ENCODE measurements at regions not wholly inside any gene's neighbourhood (a gene's known extent, or its start where the extent isn't known, plus 50 kb on each side); places are given as distances from the start of the nearest gene placed in this dataset.

GRCh38 chr3:147141516-147142288 lies 264.6 kb downstream of the ZIC4 start:
- no peak overlapping the region for H3K4me3 ChIP-seq
- no peaks in the 10 kb centered on the region for H3K9me3 ChIP-seq (replicated peaks in 1 of 11)
- TF ChIP-seq Cebpa-rat (IDR thresholded peaks at IDR 0.05): no peak
- no peaks in the 10 kb centered on the region for H4K20me1 ChIP-seq
- no peaks in the 10 kb centered on the region for H3K4me1 ChIP-seq
- H3K36me3 ChIP-seq: no peaks in the 10 kb centered on the region
- H3K4me2 ChIP-seq: no peak overlapping the region
- H3K9ac ChIP-seq: no peak overlapping the region
- H3K27me3 ChIP-seq: no peaks in the 10 kb centered on the region
- no peak overlapping the region for H3K27ac ChIP-seq

DNA sequence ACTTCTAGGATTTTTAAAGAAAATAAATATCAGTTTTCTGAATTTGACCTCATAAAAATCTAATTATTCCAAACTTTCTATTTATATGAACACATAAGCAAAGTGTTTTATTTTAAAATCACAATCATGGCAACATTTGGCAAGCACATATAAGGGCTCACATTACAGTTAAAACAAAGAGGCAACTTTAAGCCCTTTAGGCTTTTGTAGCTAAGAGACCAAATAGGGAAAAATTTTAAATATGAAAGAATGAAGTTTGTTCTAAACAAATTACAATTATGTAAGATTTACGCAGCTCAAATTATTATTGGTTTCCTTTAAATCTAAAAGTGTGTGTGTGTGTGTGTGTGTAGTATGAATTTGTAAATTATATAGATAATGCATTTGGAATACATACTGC lies 267.0 kb downstream of the ZIC4 start:
- Histone ChIP-seq H4K20me1 (no peaks in the 10 kb centered on the region), H3K4me1 (no peaks in the 10 kb centered on the region), H3K4me2 (no peak overlapping the region), H3K4me3 (no peak overlapping the region), H3K9me3 (replicated peaks in 1 of 11) (peaks cover 0 to 14% (median 6%) of the 10 kb centered on the region in 11 experiments; a peak in 5 of 22 replicates), H3K9ac (no peak overlapping the region), H3K27me3 (no peaks in the 10 kb centered on the region), H3K27ac (no peak overlapping the region), H3K36me3 (no peaks in the 10 kb centered on the region)
- no peak for TF ChIP-seq Cebpa-rat (IDR thresholded peaks at IDR 0.05)

- Histone ChIP-seq H3K4me2 (no peak overlapping the region), H3K4me1 (no peaks in the 10 kb centered on the region), H3K36me3 (no peaks in the 10 kb centered on the region), H3K4me3 (no peak overlapping the region), H3K27ac (no peak overlapping the region), H4K20me1 (no peaks in the 10 kb centered on the region), H3K27me3 (no peaks in the 10 kb centered on the region), H3K9ac (no peak overlapping the region), H3K9me3 (replicated peaks in 1 of 11) (peaks cover 0 to 27% (median 11%) of the 10 kb centered on the region in 11 experiments; a peak in 7 of 22 replicates)
- no peak for TF ChIP-seq Cebpa-rat (IDR thresholded peaks at IDR 0.05)
Measured at GRCh38 chr3:147132168-147132567, 274.2 kb downstream of the ZIC4 start.

GRCh38 chr3:147130461-147130860 lies 275.9 kb downstream of the ZIC4 start:
- H3K36me3 ChIP-seq: no peaks in the 10 kb centered on the region
- peaks cover 0 to 23% (median 11%) of the 10 kb centered on the region in 11 experiments; a peak in 7 of 22 replicates for H3K9me3 ChIP-seq (replicated peaks in 1 of 11)
- no peak overlapping the region for H3K4me2 ChIP-seq
- no peaks in the 10 kb centered on the region for H4K20me1 ChIP-seq
- no peak overlapping the region for H3K27ac ChIP-seq
- no peak overlapping the region for H3K4me3 ChIP-seq
- no peaks in the 10 kb centered on the region for H3K4me1 ChIP-seq
- H3K9ac ChIP-seq: no peak overlapping the region
- no peaks in the 10 kb centered on the region for H3K27me3 ChIP-seq
- TF ChIP-seq Cebpa-rat (IDR thresholded peaks at IDR 0.05): no peak

GRCh38 chr3:147129665-147130064 lies 276.7 kb downstream of the ZIC4 start:
- H4K20me1 ChIP-seq: no peaks in the 10 kb centered on the region
- no peak overlapping the region for H3K27ac ChIP-seq
- H3K27me3 ChIP-seq: no peaks in the 10 kb centered on the region
- no peaks in the 10 kb centered on the region for H3K4me1 ChIP-seq
- H3K9ac ChIP-seq: no peak overlapping the region
- TF ChIP-seq Cebpa-rat (IDR thresholded peaks at IDR 0.05): no peak
- peaks cover 0 to 16% (median 6%) of the 10 kb centered on the region in 11 experiments; a peak in 5 of 22 replicates for H3K9me3 ChIP-seq (replicated peaks in 1 of 11)
- no peaks in the 10 kb centered on the region for H3K36me3 ChIP-seq
- no peak overlapping the region for H3K4me2 ChIP-seq
- H3K4me3 ChIP-seq: no peak overlapping the region

- H3K9me3 ChIP-seq (replicated peaks in 1 of 11): no peaks in the 10 kb centered on the region
- H4K20me1 ChIP-seq: no peaks in the 10 kb centered on the region
- no peaks in the 10 kb centered on the region for H3K4me1 ChIP-seq
- no peak overlapping the region for H3K4me2 ChIP-seq
- TF ChIP-seq Cebpa-rat (IDR thresholded peaks at IDR 0.05): no peak
- H3K9ac ChIP-seq: no peak overlapping the region
- no peak overlapping the region for H3K4me3 ChIP-seq
- no peaks in the 10 kb centered on the region for H3K36me3 ChIP-seq
- H3K27ac ChIP-seq: no peak overlapping the region
- no peaks in the 10 kb centered on the region for H3K27me3 ChIP-seq
Measured at GRCh38 chr3:147122350-147122749, 284.0 kb downstream of the ZIC4 start.

- H4K20me1 ChIP-seq: no peaks in the 10 kb centered on the region
- no peaks in the 10 kb centered on the region for H3K36me3 ChIP-seq
- H3K4me1 ChIP-seq: no peaks in the 10 kb centered on the region
- no peak overlapping the region for H3K4me3 ChIP-seq
- no peak overlapping the region for H3K4me2 ChIP-seq
- no peaks in the 10 kb centered on the region for H3K27me3 ChIP-seq
- H3K9me3 ChIP-seq (replicated peaks in 1 of 11): no peaks in the 10 kb centered on the region
- no peak for TF ChIP-seq Cebpa-rat (IDR thresholded peaks at IDR 0.05)
- no peak overlapping the region for H3K9ac ChIP-seq
- H3K27ac ChIP-seq: no peak overlapping the region
Measured at GRCh38 chr3:147119989-147120388, 286.4 kb downstream of the ZIC4 start.

DNA sequence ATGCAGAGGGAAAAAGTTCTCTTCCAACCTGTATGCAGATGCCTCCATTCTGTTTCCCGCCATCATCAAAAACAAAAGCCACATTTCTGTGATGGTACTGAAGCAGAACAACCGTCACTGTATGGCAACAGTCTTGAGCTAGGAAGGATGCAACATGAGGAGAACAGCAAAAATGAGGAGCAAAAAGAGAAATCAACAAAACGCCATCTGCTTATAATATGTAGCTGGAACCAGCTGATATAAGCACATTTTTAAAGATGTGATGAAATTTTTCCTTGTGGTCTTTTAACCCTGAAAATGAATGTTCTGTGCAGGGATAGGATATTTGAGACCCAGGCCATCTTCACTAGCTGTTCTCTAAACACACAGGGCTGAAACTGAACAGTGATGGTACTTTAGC lies 287.0 kb downstream of the ZIC4 start:
- Histone ChIP-seq H3K4me2 (no peak overlapping the region), H3K4me3 (no peak overlapping the region), H3K9me3 (replicated peaks in 1 of 11) (no peaks in the 10 kb centered on the region), H4K20me1 (no peaks in the 10 kb centered on the region), H3K27ac (no peak overlapping the region), H3K9ac (no peak overlapping the region), H3K4me1 (no peaks in the 10 kb centered on the region), H3K36me3 (no peaks in the 10 kb centered on the region), H3K27me3 (no peaks in the 10 kb centered on the region)
- TF ChIP-seq Cebpa-rat (IDR thresholded peaks at IDR 0.05): no peak

DNA sequence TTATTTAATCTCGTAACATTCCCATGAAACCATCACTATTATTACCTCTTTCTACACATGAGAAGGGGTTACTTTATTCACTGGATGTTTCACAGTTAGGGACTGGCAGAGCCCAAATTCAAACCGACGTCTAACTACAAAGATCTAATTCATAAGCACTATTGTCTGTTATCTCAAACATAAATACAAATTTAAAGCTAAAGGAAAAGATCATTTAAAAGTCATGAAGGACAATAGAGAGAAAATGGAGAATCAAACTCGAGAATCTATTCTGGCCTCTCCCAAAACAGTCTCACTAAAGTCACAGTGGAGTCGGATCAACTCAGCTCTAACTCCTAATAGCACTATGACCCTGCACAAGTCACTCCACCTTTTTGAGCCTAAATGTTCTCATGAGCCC lies 287.7 kb downstream of the ZIC4 start:
- H3K4me3 ChIP-seq: no peak overlapping the region
- H3K27me3 ChIP-seq: no peaks in the 10 kb centered on the region
- no peaks in the 10 kb centered on the region for H3K4me1 ChIP-seq
- no peak overlapping the region for H3K27ac ChIP-seq
- no peaks in the 10 kb centered on the region for H3K9me3 ChIP-seq (replicated peaks in 1 of 11)
- H3K9ac ChIP-seq: no peak overlapping the region
- no peak for TF ChIP-seq Cebpa-rat (IDR thresholded peaks at IDR 0.05)
- no peak overlapping the region for H3K4me2 ChIP-seq
- no peaks in the 10 kb centered on the region for H3K36me3 ChIP-seq
- H4K20me1 ChIP-seq: no peaks in the 10 kb centered on the region

- H3K4me2 ChIP-seq: no peak overlapping the region
- H3K9ac ChIP-seq: no peak overlapping the region
- H3K4me3 ChIP-seq: no peak overlapping the region
- H3K4me1 ChIP-seq: no peaks in the 10 kb centered on the region
- H3K27ac ChIP-seq: no peak overlapping the region
- H3K36me3 ChIP-seq: no peaks in the 10 kb centered on the region
- H3K9me3 ChIP-seq (replicated peaks in 1 of 11): no peaks in the 10 kb centered on the region
- no peaks in the 10 kb centered on the region for H3K27me3 ChIP-seq
- no peaks in the 10 kb centered on the region for H4K20me1 ChIP-seq
- TF ChIP-seq Cebpa-rat (IDR thresholded peaks at IDR 0.05): no peak
Measured at GRCh38 chr3:147117631-147118030, 288.7 kb downstream of the ZIC4 start.
